ENCODE measurements at regions not wholly inside any gene's neighbourhood (a gene's known extent, or its start where the extent isn't known, plus 50 kb on each side); places are given as distances from the start of the nearest gene placed in this dataset.

- TF ChIP-seq, protein P1, sequence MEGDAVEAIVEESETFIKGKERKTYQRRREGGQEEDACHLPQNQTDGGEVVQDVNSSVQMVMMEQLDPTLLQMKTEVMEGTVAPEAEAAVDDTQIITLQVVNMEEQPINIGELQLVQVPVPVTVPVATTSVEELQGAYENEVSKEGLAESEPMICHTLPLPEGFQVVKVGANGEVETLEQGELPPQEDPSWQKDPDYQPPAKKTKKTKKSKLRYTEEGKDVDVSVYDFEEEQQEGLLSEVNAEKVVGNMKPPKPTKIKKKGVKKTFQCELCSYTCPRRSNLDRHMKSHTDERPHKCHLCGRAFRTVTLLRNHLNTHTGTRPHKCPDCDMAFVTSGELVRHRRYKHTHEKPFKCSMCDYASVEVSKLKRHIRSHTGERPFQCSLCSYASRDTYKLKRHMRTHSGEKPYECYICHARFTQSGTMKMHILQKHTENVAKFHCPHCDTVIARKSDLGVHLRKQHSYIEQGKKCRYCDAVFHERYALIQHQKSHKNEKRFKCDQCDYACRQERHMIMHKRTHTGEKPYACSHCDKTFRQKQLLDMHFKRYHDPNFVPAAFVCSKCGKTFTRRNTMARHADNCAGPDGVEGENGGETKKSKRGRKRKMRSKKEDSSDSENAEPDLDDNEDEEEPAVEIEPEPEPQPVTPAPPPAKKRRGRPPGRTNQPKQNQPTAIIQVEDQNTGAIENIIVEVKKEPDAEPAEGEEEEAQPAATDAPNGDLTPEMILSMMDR (IDR thresholded peaks at IDR 0.05; ENCODE audit: low read length): no peak
- TF ChIP-seq EZH2 (IDR thresholded peaks at IDR 0.05; ENCODE audit: borderline replicate concordance, low read length): no peak
Observed at GRCh38 chr2:183375821-183376220, 251.6 kb downstream of the NUP35 start.

All from OCI-LY1 (cell line).